Superior temporal gyrus (tissue), 1 donor: ENCODE measurements at regions not wholly inside any gene's neighbourhood (a gene's known extent, or its start where the extent isn't known, plus 50 kb on each side); places are given as distances from the start of the nearest gene placed in this dataset.
"Not testable (repeated sequence)": the region's sequence is repeated elsewhere in the genome, so short reads cannot be mapped to it uniquely, and the experiment has no call there.

Source experiments
- DNase-seq: peaks from one replicate; pipeline ENCODE4 v3.0.0-alpha.2; 2016; ENCODE audit errors: extremely low spot score

DNA sequence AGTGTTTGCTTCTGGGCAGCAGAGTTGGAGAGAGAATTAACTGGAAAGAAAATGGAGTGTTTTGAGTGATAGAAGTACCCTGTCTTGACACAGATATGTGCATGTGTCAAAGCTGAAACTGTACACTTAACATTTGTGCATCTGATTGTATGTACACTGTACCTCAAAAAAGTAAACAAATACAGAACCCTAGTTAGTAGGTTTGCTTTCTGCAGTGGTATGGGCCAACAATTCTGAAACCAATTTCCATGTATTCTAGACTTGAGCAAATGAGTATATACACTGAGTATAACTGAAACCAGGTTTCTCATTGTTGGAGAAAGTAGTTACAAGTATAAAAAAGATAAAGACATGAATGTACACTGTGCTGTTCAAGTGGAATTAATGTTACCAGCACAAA, 52.4 kb downstream of the ELAPOR2 start:
- no peak for DNase-seq

DNA sequence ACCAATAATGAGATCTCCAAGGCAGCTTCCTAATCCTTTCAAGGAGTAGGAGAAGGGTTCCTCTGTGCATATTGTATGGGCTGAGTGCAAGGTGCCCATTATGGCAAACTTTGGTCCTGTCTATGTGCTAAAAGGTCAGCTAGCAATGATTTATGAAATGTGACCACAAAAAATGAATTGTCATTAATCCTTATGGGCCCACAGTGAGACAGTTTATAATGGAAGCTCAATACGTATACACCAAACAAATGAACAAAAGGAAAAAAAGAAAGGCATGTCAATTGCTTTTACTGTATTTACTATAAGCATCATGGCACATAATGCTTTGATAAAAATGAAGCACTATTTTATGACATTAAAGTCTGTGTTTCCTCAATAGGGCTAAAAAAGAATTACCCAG, 54.5 kb downstream of the ELAPOR2 start:
- DNase-seq: no peak

GRCh38 chr7:87003872-87004798, 55.3 kb downstream of the ELAPOR2 start:
- DNase-seq: peak; percentile 74

DNA sequence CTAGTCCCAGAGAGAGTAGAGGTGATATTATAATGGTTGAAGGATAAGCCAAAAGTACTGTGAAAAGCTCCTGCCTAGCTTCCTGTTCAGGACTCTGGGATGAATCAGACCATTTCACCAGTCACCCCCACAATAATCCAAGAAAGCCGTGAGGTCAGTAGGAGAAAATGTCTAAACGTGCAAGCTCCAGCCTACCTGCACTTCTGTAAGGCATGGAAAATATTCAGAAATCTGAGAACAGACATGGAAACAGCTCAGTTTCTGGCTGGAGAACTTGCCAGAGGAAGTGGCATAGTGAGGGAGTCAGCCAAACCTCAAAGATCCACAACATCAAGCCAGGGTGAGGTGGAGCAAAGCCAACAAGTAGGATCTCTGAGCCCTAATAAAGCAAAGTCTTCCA, 58.2 kb downstream of the ELAPOR2 start:
- no peak for DNase-seq

DNA sequence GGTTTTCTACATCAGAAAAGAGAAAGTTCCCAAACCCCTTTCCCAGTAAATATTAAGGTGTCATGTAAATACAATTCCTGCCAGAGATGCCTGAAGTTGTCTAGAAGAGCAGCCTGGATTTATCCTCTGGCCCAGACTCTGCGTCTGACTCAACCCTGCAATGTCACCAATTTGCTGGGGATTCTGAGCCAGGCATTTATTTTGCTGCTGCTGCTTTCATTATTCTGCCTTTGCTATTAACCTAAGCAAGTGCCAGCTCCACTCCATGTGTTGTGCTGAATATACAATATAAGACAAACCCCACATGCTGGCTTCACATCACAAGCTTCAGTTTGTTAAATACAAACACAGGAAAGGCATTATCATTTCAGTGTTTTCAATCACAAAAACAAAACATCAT, 59.1 kb downstream of the ELAPOR2 start:
- DNase-seq: peak; percentile 72

DNA sequence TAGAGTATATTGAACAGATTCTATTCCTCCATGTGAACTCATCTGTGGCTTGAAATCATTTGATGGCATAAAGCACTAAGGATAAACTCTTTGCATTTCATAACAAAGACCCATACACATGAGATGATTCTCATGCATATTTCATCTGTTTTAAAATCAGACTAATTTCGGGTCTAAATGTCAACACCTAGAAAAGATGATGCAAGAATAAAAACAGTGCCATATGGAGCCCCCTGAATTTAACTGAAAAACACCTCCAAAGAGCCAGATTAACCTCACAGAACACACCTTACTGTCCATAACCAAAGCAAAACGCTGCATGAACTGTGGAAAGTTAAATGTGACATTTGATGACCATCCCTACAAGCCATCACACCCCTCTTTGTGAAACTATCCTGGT, 59.7 kb downstream of the ELAPOR2 start:
- no peak for DNase-seq

DNA sequence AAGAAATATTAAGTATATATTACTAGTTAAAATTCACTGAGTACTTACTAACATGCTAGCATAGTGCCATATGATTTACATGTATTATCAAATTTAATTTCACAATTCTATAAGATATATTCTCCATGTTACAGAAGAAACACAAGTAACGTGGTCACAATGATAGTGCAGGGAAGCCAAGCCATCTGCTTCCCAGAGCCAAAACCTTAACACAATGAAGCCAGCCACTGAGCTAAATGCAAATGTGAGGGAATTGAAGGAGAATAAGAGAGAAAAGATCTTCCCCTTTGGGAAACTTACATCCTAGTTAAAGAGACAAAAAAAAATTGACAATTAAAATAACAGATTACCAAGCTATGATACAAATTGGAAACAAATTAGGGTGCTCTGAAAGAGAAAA, 63.6 kb downstream of the ELAPOR2 start:
- DNase-seq: no peak

DNA sequence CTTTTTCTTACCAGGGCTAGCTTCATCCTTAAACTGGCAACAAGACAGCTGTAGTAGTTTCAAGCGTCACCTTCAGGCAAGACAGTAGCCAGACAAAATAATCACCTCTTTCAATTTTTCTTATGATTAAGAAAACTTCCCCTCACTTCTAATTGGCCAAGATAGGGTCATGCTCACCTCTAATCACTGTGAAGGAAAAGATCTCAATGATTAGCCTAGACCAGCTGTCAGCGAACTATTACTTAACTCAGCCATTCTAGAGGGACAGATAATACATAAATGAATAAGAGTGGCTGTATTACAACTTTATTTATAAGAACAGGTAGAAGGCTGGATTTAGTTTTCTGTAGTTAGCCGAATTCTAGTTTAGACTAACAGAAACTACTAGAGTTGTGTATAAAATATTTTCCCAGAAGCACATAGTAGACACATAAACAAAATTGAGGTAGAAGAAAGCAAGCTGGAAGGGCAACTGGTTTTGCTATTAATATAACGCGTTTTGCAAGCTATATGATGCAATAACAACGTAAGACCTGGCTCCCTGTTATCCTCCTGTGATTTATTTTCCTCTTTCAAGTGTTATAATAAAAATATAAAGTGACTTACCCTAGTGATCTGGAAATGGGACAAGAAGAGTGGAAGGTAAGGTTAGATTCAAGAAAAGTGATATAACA, 64.3 kb downstream of the ELAPOR2 start:
- no peak for DNase-seq

GRCh38 chr7:86991771-86992191, 67.7 kb downstream of the ELAPOR2 start:
- DNase-seq: no peak

DNA sequence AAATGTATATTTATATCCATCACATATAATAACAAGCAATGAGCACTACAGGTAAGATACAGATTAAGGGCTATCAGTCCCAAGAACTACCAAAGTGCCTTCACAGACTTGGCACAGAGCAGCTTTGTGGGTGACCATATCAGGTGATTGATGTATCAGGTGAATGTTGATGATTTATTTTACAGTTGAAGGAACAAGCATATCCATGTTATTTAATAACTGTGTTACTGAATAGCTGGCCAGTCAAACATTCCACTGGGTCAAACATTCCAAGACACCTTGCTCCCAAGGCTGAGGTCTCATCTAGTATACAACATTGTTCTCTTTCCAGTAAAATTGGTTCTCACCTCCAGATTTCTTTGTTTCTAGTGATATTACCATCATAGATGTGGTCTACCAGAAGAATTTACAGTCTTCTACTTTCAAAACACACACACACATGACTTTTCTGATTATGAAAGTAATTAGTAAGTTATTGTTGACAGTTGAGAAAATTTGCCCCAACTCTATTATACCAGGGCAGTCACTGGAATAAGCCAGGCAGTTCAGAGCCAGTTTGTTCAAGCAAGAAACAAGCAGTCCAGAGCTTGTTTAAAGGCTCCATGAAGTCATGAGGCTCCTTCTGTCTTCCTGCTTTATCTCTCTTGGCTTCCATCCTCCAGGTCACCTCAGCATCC, 68.2 kb downstream of the ELAPOR2 start:
- no peak for DNase-seq

DNA sequence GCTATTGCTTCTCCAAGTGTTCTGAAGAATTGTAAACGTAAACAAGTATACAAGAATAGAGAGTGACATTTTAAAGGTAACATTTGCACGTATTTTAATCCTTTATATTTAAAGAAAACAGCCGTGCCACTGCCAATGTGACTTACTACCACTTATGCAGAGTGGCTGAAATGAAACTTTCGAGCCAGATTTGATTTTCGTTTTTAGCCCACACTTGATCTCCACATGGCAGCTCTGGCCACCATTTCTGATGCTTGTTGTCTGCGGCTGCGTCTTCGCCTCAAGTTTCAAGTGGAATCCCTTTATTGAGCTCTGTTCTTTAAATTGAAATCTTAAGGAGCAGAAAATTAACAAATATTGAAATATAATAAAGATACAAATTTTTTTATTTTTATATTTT, 70.0 kb downstream of the ELAPOR2 start:
- DNase-seq: no peak

DNA sequence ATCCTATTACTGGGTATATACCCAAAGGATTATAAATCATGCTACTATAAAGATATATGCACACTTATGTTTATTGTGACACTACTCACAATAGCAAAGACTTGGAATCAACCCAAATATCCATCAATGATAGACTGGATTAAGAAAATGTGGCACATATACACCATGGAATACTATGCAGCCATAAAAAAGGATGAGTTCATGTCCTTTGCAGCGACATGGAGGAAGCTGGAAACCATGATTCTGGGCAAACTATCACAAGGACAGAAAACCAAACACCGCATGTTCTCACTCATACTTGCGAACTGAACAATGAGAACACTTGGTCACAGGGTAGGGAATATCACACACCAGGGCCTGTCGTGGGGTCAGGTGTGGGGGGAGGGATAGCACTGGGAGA, 71.6 kb downstream of the ELAPOR2 start:
- not testable (repeated sequence) for DNase-seq

- DNase-seq: not testable (repeated sequence)
Measured at GRCh38 chr7:86987358-86987757, 72.1 kb downstream of the ELAPOR2 start.

GRCh38 chr7:86985342-86985741, 74.1 kb downstream of the ELAPOR2 start:
- not testable (repeated sequence) for DNase-seq

DNA sequence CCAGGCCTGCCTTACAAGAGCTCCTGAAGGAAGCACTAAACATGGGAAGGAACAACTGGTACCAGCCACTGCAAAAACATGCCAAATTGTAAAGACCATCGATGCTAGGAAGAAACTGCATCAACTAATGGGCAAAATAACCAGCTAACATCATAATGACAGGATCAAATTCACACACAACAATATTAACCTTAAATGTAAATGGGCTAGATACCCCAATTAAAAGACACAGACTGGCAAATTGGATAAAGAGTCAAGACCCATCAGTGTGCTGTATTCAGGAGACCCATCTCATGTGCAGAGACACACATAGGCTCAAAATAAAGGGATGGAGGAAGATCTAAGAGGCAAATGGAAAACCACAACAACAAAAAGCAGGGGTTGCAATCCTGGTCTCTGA, 75.8 kb downstream of the ELAPOR2 start:
- DNase-seq: not testable (repeated sequence)

- DNase-seq: not testable (repeated sequence)
Measured at GRCh38 chr7:86981937-86982336, 77.5 kb downstream of the ELAPOR2 start.

- no peak for DNase-seq
Measured at GRCh38 chr7:86981127-86981526, 78.3 kb downstream of the ELAPOR2 start.

- no peak for DNase-seq
Measured at GRCh38 chr7:86980223-86980622, 79.2 kb downstream of the ELAPOR2 start.

- DNase-seq: no peak
Measured at GRCh38 chr7:86978808-86979506, 80.5 kb downstream of the ELAPOR2 start.

- DNase-seq: no peak
Measured at GRCh38 chr7:86976958-86977357, 82.5 kb downstream of the ELAPOR2 start.

DNA sequence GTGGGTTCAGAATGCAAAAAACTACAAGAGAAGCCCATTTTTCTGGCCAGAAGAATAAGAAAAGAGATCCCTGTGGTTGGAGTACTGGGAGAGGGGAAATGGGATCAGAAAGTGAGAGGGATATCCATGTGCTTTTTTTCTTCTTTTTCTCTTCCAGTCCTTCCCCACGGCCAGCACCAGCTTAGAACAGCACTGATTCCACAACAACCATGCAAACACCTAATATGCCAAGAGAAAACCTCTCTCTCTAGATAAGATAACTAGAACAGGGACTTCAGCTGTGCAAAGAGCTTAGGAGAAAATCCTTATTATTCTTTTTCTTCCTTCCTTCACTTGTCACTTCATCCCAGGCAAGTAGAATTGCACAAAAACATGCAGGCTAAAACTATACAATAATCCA, 83.5 kb downstream of the ELAPOR2 start:
- DNase-seq: no peak

GRCh38 chr7:86975449-86975848, 84.0 kb downstream of the ELAPOR2 start:
- no peak for DNase-seq
